ENCODE measurements at regions not wholly inside any gene's neighbourhood (a gene's known extent, or its start where the extent isn't known, plus 50 kb on each side); places are given as distances from the start of the nearest gene placed in this dataset.

- no peak for TF ChIP-seq CUX1 (IDR thresholded peaks at IDR 0.05; ENCODE audit: insufficient replicate concordance, low read depth, low read length)
- no peak for TF ChIP-seq IRF3 (IDR thresholded peaks at IDR 0.05)
- TF ChIP-seq EGR1 (IDR thresholded peaks at IDR 0.05; ENCODE audit: borderline replicate concordance in 1 of 2, low read depth in 2 of 2, low read length in 2 of 2), result no peak
- TF ChIP-seq PAX5 (IDR thresholded peaks at IDR 0.05; ENCODE audit: borderline replicate concordance, low read depth, low read length), result no peak
Measured at GRCh38 chr14:94903883-94904282, 134.0 kb upstream of the GSC start (continued).

DNA sequence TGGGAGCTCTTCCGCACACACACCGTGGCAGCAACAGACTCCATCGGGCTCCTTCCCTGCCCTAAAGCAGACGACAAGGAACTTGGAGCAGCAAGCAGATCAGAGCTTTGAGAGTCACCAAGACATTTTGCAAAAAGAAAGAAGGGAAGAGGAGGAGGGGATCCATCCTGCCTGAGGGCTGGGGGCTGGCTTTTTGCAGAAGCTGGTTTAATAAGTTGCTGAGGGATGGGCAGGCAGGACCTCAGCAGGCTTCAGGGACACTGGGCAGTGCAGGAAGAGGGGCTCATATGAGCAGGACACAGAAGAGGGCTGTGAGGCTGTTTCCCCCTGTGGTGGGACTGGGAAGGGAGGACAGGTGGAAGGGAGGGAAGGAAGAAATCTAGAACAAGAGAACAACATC is 133.4 kb upstream of the GSC start:
- Histone ChIP-seq H3K27me3 (replicated peaks in 1 of 2; ENCODE audit: control insufficient read depth in 2 of 2, insufficient read depth in 2 of 2, low read length in 1 of 2) (no peaks in the 10 kb centered on the region; a peak in 1 of 4 replicates), H3K9me3 (replicated peaks; ENCODE audit: control insufficient read depth, insufficient read depth, low read length) (no peaks in the 10 kb centered on the region), H3K4me1 (ENCODE audit: control insufficient read depth, insufficient read depth, low read length) (no peaks in the 10 kb centered on the region), H3K4me3 (no peak overlapping the region), H3K79me2 (ENCODE audit: control insufficient read depth, insufficient read depth, low read length) (no peaks in the 10 kb centered on the region), H2AFZ (ENCODE audit: control insufficient read depth, low read depth, low read length) (no peak overlapping the region), H3K36me3 (ENCODE audit: control insufficient read depth in 2 of 2, insufficient read depth in 2 of 2, low read length in 1 of 2) (no peaks in the 10 kb centered on the region), H3K27ac (ENCODE audit: control insufficient read depth, insufficient read depth) (no peak overlapping the region), H3K4me2 (ENCODE audit: control insufficient read depth, insufficient read depth) (no peak overlapping the region), H4K20me1 (ENCODE audit: control insufficient read depth, insufficient read depth) (no peaks in the 10 kb centered on the region), H3K9ac (ENCODE audit: control insufficient read depth, insufficient read depth, low read length) (no peak overlapping the region)
- no peak for DNase-seq (ENCODE audit: low read depth, low spot score)
- ChIA-PET RAD21 (ENCODE audit: unreplicated experiment) (no interaction called here), SMC1A (ENCODE audit: uncharacterized antibody, unreplicated experiment) (no interaction called here), POLR2A (interaction anchor here (0.7 kb wide), 1 partner anchor 270 kb away, joined by 4 read pairs; no protein-coding TSS in a partner anchor), CTCF (interaction anchor here (1.8 kb wide), 1 partner anchor 292 kb away, joined by 5 read pairs; no protein-coding TSS in a partner anchor)
- intact Hi-C loops (cut with micrococcal nuclease; ENCODE audit: unreplicated experiment) (no loop called here), in situ Hi-C loops (cut with MboI) (no loop called here)
- no TSS peak for BruUV-seq (replicated peaks)
- FAIRE-seq, result no peak
- no peak for ATAC-seq
- WGBS (ENCODE audit: insufficient coverage, insufficient replicate concordance, low lambda C conversion rate, missing lambda C conversion rate), result 14% methylated on average over 3 of the region's 4 CpGs
- TF ChIP-seq PAX5 (IDR thresholded peaks at IDR 0.05; ENCODE audit: borderline replicate concordance, low read depth, low read length), result no peak
- TF ChIP-seq MTA3 (IDR thresholded peaks at IDR 0.05; ENCODE audit: borderline replicate concordance, low read length), result no peak
- TF ChIP-seq STAT1 (conservative IDR thresholded peaks at IDR 0.05), result no peak
- no peak for TF ChIP-seq ZNF274 (IDR thresholded peaks at IDR 0.05; ENCODE audit: insufficient read depth, insufficient read length)
- TF ChIP-seq USF1 (IDR thresholded peaks at IDR 0.05; ENCODE audit: borderline replicate concordance, extremely low read length, insufficient read depth, low read depth, low read length), result no peak
- TF ChIP-seq EED (IDR thresholded peaks at IDR 0.05; ENCODE audit: low read depth), result no peak
- no peak for TF ChIP-seq GATAD2B (conservative IDR thresholded peaks at IDR 0.05; ENCODE audit: low read depth)
- TF ChIP-seq IRF3 (IDR thresholded peaks at IDR 0.05), result no peak
- TF ChIP-seq NFYA (IDR thresholded peaks at IDR 0.05; ENCODE audit: borderline replicate concordance, low read depth, low read length), result no peak

Measured in GM12878 (cell line).